Breast epithelium (tissue), 4 donors: ENCODE measurements at regions not wholly inside any gene's neighbourhood (a gene's known extent, or its start where the extent isn't known, plus 50 kb on each side); places are given as distances from the start of the nearest gene placed in this dataset.

Experiments used
- DNase-seq, 2 donors: peaks; one replicate each; pipeline ENCODE4 v3.0.0-alpha.2; 2019; ENCODE audit warnings: low spot score in 2 of 2
- H3K27ac ChIP-seq, 2 donors: fragments of 200-600 bp; sonication (generic) in 1 of 2; one replicate each; pipeline ENCODE4 v1.5.1; 2016 to 2019; ENCODE audit warnings: mild to moderate bottlenecking in 1 of 2
- H3K27me3 ChIP-seq, 2 donors: fragments of 200-600 bp; sonication (generic) in 1 of 2; one replicate each; pipeline versions ENCODE4 v1.5.1 to v1.6.0; 2017 to 2019; ENCODE audit warnings: control low read depth in 1 of 2, mild to moderate bottlenecking in 1 of 2
- H3K36me3 ChIP-seq: fragments of 200-600 bp; one replicate; pipeline ENCODE4 v1.5.1; 2019
- H3K4me1 ChIP-seq, 2 donors: fragments of 200-600 bp; sonication (generic); one replicate each; pipeline ENCODE4 v1.5.1; 2016 to 2019; ENCODE audit warnings: control low read depth in 1 of 2
- H3K4me3 ChIP-seq, 3 donors: fragments of 200-600 bp; sonication (generic); 1 replicate in 2 of 3; 2 replicates in 1 of 3; pipeline ENCODE4 v1.5.1; 2016 to 2019; ENCODE audit warnings: mild to moderate bottlenecking in 3 of 3, moderate library complexity in 2 of 3
- H3K9me3 ChIP-seq, 2 donors: fragments of 200-600 bp; sonication (generic) in 1 of 2; one replicate each; pipeline ENCODE4 v1.5.1; 2016 to 2019; ENCODE audit warnings: control low read depth in 1 of 2
- POLR2A ChIP-seq: fragments of 450-650 bp; IDR thresholded peaks from one replicate; pipeline ENCODE4 v1.6.1; 2016; ENCODE audit warnings: antibody characterized with exemption, mild to moderate bottlenecking, moderate library complexity
- POLR2AphosphoS5 ChIP-seq, 3 donors: sonication (generic); formaldehyde crosslinking; IDR thresholded peaks; one replicate each; pipeline ENCODE4 v1.6.1; 2017; ENCODE audit warnings: antibody characterized with exemption in 3 of 3
- intact Hi-C: fragments of 100-400 bp; cut with DNase I; formaldehyde crosslinking; loops from one replicate; pipeline ENCODE4 v1.15.1; 2023; ENCODE audit warnings: low total_unique reads
- TF ChIP-seq, protein P1 (sequence below), 3 donors: fragments of 450-650 bp; IDR thresholded peaks; one replicate each; pipeline ENCODE4 v1.5.1; 2016 to 2017; ENCODE audit warnings: antibody characterized with exemption in 3 of 3, mild to moderate bottlenecking in 3 of 3, moderate library complexity in 3 of 3

DNA sequence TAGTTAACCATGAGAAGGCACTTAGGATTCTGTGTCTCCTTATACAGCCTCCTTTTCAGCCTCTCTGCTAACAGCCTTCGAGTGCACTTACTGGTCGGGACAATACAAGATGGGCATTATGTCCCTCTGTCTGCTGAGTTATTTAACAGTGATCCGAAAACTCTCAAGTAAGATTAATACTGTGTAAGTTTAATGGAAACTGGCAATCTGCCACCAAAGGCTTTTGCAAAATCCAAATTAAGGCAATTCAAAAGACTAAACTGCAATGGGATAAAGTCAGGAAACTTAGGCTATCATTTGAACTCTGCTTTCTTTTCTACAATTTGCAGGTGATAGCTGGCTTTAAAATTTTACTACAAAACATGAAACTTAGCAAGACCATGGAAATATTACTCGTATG is 477.8 kb downstream of the TFEC start:
- TF ChIP-seq POLR2A (no peak), POLR2AphosphoS5 (IDR thresholded peaks at IDR 0.05) (no peak)
- TF ChIP-seq, protein P1, sequence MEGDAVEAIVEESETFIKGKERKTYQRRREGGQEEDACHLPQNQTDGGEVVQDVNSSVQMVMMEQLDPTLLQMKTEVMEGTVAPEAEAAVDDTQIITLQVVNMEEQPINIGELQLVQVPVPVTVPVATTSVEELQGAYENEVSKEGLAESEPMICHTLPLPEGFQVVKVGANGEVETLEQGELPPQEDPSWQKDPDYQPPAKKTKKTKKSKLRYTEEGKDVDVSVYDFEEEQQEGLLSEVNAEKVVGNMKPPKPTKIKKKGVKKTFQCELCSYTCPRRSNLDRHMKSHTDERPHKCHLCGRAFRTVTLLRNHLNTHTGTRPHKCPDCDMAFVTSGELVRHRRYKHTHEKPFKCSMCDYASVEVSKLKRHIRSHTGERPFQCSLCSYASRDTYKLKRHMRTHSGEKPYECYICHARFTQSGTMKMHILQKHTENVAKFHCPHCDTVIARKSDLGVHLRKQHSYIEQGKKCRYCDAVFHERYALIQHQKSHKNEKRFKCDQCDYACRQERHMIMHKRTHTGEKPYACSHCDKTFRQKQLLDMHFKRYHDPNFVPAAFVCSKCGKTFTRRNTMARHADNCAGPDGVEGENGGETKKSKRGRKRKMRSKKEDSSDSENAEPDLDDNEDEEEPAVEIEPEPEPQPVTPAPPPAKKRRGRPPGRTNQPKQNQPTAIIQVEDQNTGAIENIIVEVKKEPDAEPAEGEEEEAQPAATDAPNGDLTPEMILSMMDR (IDR thresholded peaks at IDR 0.05), result no peak
- no peak for DNase-seq
- Histone ChIP-seq H3K36me3 (no peaks in the 10 kb centered on the region), H3K4me3 (no peak overlapping the region), H3K4me1 (no peaks in the 10 kb centered on the region), H3K9me3 (no peaks in the 10 kb centered on the region), H3K27me3 (no peaks in the 10 kb centered on the region), H3K27ac (no peak overlapping the region)
- intact Hi-C loops, result no loop called here

DNA sequence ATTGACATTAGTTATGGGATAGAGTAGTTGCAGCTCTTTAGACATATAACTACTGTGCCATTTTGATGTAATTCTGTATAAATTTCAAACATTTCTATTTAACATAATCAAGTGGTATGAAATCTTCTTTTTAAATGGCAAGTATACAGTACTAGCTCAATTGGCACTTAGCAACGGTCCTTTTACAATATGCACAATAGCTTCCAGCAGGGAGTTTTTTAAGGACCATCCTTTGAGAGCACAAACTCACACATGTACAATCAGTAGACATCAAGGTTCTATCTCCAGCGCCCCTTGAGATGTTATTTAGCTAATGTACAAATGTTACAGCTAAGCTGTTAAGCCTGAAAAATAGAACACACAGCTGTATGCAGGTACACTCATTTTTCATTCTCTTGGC is 480.7 kb downstream of the TFEC start:
- intact Hi-C loops, result no loop called here
- H3K4me1 ChIP-seq, result no peaks in the 10 kb centered on the region
- H3K27ac ChIP-seq, result no peak overlapping the region
- H3K36me3 ChIP-seq, result no peaks in the 10 kb centered on the region
- no peaks in the 10 kb centered on the region for H3K9me3 ChIP-seq
- DNase-seq, result no peak
- no peak overlapping the region for H3K4me3 ChIP-seq
- TF ChIP-seq POLR2A (no peak), POLR2AphosphoS5 (IDR thresholded peaks at IDR 0.05) (no peak)
- TF ChIP-seq, protein P1 (IDR thresholded peaks at IDR 0.05), result no peak
- no peaks in the 10 kb centered on the region for H3K27me3 ChIP-seq

DNA sequence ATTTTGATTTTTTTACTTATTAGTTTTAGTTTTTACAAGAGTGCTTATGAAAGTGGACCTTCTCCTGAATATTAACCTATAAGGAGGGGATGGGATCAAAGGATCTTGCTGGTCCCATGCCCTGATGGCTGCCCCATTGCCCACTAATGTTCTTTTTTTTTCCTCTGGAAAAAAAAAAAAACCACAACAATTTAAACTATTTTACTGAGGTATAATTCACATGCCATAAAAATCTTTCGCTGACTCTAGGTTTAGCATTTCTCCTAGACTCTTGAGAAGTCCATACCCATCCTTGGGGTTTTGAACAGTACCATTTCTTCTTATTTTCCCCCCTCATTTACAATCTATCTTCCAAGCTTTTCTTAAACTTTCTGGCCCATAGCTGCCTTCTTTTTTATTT is 481.8 kb downstream of the TFEC start:
- H3K36me3 ChIP-seq, result no peaks in the 10 kb centered on the region
- TF ChIP-seq POLR2A, result no peak
- TF ChIP-seq, protein P1 (IDR thresholded peaks at IDR 0.05), result no peak
- TF ChIP-seq POLR2AphosphoS5 (IDR thresholded peaks at IDR 0.05), result no peak
- H3K4me3 ChIP-seq, result no peak overlapping the region
- intact Hi-C loops, result no loop called here
- H3K27me3 ChIP-seq, result no peaks in the 10 kb centered on the region
- no peak for DNase-seq
- no peaks in the 10 kb centered on the region for H3K4me1 ChIP-seq
- H3K27ac ChIP-seq, result no peak overlapping the region
- no peaks in the 10 kb centered on the region for H3K9me3 ChIP-seq

DNA sequence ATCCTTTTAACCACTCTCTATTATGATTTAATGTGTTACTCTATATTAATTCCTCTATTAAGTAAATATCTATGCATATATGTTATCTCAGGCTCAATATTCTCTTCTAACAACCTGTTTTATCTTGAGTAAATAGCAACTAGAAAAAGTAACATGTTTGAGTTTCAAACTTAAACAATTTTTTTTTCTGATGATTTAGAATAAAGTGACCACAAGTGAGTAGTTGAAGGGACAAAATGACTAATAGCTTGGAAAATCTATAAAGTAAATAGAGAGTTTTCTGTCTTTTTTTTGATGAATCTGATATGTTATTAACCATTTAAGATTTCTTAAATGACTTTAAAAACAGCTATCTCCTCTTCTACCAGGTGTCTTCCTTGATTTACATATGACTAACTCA is 483.8 kb downstream of the TFEC start:
- no peaks in the 10 kb centered on the region for H3K36me3 ChIP-seq
- H3K27ac ChIP-seq, result no peak overlapping the region
- no peak overlapping the region for H3K4me3 ChIP-seq
- no peak for DNase-seq
- no peak for TF ChIP-seq POLR2AphosphoS5 (IDR thresholded peaks at IDR 0.05)
- no peak for TF ChIP-seq POLR2A
- TF ChIP-seq, protein P1 (IDR thresholded peaks at IDR 0.05), result no peak
- H3K4me1 ChIP-seq, result no peaks in the 10 kb centered on the region
- no peaks in the 10 kb centered on the region for H3K27me3 ChIP-seq
- H3K9me3 ChIP-seq, result no peaks in the 10 kb centered on the region
- intact Hi-C loops, result no loop called here

DNA sequence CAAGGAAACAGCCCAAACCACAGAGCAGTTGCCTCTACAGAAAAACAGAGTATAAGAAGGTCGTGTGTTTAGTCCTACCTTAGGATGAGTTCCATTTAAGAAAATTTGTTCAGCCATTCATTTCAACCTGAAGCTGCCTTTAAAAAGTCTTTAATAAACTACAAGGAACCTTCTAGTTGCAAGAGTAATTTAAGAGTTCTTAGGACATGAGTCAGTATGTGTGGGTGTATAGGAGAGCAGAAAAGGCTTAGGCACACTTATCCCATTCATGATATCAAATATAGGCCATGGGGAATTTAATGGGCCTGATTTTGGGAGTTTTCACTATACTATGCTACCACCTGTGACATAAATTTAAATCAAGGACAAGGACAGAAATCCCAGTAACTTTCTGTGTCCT is 496.8 kb downstream of the TFEC start:
- H3K4me3 ChIP-seq, result no peak overlapping the region
- TF ChIP-seq POLR2AphosphoS5 (IDR thresholded peaks at IDR 0.05) (no peak), POLR2A (no peak)
- TF ChIP-seq, protein P1 (IDR thresholded peaks at IDR 0.05), result no peak
- H3K27me3 ChIP-seq, result no peaks in the 10 kb centered on the region
- H3K9me3 ChIP-seq, result no peaks in the 10 kb centered on the region
- intact Hi-C loops, result no loop called here
- no peaks in the 10 kb centered on the region for H3K36me3 ChIP-seq
- H3K4me1 ChIP-seq, result no peaks in the 10 kb centered on the region
- no peak for DNase-seq
- H3K27ac ChIP-seq, result no peak overlapping the region
